ENCODE measurements at regions not wholly inside any gene's neighbourhood (a gene's known extent, or its start where the extent isn't known, plus 50 kb on each side); places are given as distances from the start of the nearest gene placed in this dataset.

- DNase-seq = no peak
Measured at GRCh38 chr9:86829496-86830046, 117.7 kb downstream of the GAS1 start.

- DNase-seq = no peak
Measured at GRCh38 chr9:86828631-86829030, 118.7 kb downstream of the GAS1 start.

- DNase-seq = no peak
Measured at GRCh38 chr9:86827893-86828292, 119.4 kb downstream of the GAS1 start.

- no peak for DNase-seq
Measured at GRCh38 chr9:86825299-86825698, 122.0 kb downstream of the GAS1 start.

GRCh38 chr9:86822006-86822801 is 125.1 kb downstream of the GAS1 start:
- DNase-seq = no peak

GRCh38 chr9:86821006-86821845 is 126.1 kb downstream of the GAS1 start:
- no peak for DNase-seq

- no peak for DNase-seq
Measured at GRCh38 chr9:86819552-86819951, 127.8 kb downstream of the GAS1 start.

- no peak for DNase-seq
Measured at GRCh38 chr9:86818636-86819035, 128.7 kb downstream of the GAS1 start.

- no peak for DNase-seq
Measured at GRCh38 chr9:86816868-86817267, 130.4 kb downstream of the GAS1 start.

- DNase-seq = no peak
Measured at GRCh38 chr9:86816366-86816765, 130.9 kb downstream of the GAS1 start.

- no peak for DNase-seq
Measured at GRCh38 chr9:86812616-86813015, 134.7 kb downstream of the GAS1 start.

- DNase-seq = no peak
Measured at GRCh38 chr9:86809759-86810367, 137.4 kb downstream of the GAS1 start.

GRCh38 chr9:86809151-86809550 is 138.2 kb downstream of the GAS1 start:
- no peak for DNase-seq

GRCh38 chr9:86807367-86807976 is 139.8 kb downstream of the GAS1 start:
- no peak for DNase-seq

- no peak for DNase-seq
Measured at GRCh38 chr9:86804011-86804410, 143.3 kb downstream of the GAS1 start.

- DNase-seq = no peak
Measured at GRCh38 chr9:86802900-86803673, 144.2 kb downstream of the GAS1 start.

- no peak for DNase-seq
Measured at GRCh38 chr9:86801246-86801645, 146.1 kb downstream of the GAS1 start.

- DNase-seq = no peak
Measured at GRCh38 chr9:86800681-86801080, 146.6 kb downstream of the GAS1 start.

- no peak for DNase-seq
Measured at GRCh38 chr9:86798966-86799365, 148.3 kb downstream of the GAS1 start.

- no peak for DNase-seq
Measured at GRCh38 chr9:86796666-86797065, 150.6 kb downstream of the GAS1 start.

- no peak for DNase-seq
Measured at GRCh38 chr9:86795823-86796553, 151.3 kb downstream of the GAS1 start.

Measured in midbrain (tissue), 1 donor.